ENCODE measurements at regions not wholly inside any gene's neighbourhood (a gene's known extent, or its start where the extent isn't known, plus 50 kb on each side); places are given as distances from the start of the nearest gene placed in this dataset.
"Not testable (repeated sequence)": the region's sequence is repeated elsewhere in the genome, so short reads cannot be mapped to it uniquely, and the experiment has no call there.

- no peak for DNase-seq
Observed at GRCh38 chr14:71365361-71365760, 458.1 kb downstream of the PCNX1 start.

DNA sequence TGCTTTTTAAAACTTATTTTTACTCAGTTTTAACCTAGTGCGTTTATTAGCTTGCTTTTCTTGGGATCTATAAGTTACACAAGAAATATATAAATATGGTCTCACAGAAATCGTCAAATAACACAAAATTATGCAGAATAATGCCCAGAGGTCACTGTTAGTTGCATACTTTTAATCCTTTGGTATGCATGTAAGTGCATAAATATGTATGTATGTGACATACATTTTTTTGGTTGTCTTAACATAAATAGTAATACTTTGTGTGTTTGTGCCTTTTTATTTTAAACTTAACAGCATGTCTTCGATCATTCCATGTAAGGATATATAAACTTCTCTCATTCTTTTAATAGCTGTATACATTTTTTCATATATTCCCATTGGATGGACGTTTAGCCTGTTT, 459.6 kb downstream of the PCNX1 start:
- no peak for DNase-seq

- DNase-seq, result no peak
Observed at GRCh38 chr14:71371711-71372396, 464.6 kb downstream of the PCNX1 start.

DNA sequence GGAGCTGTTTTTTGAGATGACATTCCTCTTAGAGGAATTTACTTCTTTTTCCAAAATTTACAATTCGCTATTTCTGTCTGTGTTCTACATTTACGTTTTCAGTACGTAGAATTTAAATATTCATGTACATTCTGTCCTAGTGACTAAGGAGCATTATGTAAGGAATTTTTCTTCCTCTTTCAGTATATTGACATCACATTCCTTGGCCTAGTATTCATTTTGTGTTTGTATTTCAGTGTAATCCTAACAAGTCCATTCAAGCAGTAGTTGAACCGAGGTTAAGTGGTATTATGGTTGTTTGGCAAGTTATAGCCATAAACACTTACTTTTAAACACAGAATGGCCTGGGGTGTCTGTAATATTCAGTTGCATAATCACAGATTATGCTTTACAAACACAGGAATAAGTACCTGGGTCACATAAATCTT, 465.2 kb downstream of the PCNX1 start:
- DNase-seq, result no peak

GRCh38 chr14:71373773-71374172, 466.5 kb downstream of the PCNX1 start:
- no peak for DNase-seq

- no peak for DNase-seq
Observed at GRCh38 chr14:71374989-71375388, 467.7 kb downstream of the PCNX1 start.

DNA sequence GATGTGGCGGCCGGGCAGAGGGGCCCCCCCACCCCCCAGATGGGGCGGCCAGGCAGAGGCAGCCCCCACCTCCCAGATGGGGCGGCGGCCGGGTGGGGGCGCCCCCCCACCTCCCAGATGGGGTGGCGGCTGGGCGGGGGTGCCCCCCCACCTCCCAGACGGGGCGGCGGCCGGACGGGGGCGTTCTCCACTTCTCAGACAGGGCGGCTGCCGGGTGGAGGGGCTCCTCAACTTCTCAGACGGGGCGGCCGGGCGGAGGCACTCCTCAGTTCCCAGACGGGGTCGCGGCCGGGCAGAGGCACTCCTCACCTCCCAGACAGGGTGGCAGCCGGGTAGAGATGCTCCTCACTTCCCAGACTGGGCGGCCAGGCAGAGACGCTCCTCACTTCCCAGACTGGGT, 469.8 kb downstream of the PCNX1 start:
- DNase-seq, result no peak

DNA sequence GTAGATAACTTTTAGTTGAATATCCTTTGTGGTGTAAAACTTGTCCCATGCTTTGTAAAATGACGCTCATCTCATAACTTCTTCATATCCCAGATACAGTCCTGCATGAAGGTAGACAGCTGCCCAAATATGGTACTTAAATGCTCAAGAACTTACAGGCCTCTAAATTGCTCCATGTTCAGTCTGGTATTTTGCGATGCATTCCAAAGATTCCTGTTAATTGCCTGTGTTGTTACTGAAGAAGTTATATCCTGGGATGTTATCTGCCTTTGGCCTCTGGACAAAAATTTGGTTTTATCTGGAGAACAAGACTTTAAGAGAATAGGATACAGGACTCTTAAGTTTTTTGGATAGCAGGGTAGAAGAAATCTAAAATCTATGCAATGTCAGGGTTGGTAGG, 473.0 kb downstream of the PCNX1 start:
- DNase-seq, result no peak

DNA sequence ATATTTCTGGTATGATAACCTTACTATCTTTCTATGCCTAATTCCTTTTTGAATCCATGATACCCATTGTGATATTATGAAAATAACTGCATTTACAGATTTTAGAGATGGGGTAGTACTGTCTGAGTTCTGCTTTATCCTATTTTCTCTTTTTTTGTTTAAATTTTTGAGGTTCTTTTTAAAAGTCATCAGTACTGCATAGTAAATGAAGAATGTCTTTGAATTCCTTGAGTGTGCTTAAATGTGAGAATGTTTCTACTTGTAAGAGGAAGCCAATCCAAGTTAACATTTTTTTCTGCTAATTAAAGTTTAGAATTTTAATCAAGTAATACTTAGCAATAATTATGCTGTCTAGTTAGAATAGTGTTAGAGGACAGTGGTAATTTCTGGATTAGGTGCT, 474.6 kb downstream of the PCNX1 start:
- DNase-seq, result no peak

DNA sequence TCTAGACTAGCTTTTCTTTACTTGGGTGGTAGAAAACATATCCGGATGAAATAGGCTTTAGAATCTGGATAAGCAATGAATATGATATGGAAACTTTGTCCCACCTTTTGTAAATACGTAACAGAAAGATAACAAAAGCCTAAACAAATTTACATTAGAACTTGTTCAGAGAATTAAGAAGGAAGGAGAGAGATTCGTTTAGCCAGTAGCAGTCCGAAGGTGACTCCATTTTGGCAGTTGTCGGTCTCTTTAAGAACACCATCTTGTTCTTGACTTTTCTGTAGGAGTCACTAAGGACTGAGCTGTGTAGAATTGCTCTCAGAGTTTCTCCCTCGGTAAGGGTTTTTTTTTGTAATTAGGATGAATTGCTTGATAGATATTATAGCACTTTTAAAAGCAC, 475.1 kb downstream of the PCNX1 start:
- no peak for DNase-seq

DNA sequence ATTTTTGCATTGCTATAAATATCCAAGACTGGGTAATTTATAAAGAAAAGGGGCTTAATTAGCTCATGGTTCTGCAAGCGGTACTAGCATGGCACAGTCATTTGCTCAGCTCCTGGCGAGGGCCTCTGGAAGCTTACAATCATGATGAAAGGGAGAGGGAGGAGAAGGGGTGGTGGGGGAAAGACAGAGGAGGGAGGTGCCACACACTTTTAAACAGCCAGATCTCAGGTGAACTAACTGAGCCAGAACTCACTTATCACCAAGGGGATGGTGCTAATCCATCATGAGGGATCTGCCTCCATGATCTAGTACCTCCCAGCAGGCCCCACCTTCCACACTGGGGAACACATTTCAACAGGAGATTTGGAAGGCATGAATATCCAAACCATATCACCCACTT, 476.3 kb downstream of the PCNX1 start:
- no peak for DNase-seq

DNA sequence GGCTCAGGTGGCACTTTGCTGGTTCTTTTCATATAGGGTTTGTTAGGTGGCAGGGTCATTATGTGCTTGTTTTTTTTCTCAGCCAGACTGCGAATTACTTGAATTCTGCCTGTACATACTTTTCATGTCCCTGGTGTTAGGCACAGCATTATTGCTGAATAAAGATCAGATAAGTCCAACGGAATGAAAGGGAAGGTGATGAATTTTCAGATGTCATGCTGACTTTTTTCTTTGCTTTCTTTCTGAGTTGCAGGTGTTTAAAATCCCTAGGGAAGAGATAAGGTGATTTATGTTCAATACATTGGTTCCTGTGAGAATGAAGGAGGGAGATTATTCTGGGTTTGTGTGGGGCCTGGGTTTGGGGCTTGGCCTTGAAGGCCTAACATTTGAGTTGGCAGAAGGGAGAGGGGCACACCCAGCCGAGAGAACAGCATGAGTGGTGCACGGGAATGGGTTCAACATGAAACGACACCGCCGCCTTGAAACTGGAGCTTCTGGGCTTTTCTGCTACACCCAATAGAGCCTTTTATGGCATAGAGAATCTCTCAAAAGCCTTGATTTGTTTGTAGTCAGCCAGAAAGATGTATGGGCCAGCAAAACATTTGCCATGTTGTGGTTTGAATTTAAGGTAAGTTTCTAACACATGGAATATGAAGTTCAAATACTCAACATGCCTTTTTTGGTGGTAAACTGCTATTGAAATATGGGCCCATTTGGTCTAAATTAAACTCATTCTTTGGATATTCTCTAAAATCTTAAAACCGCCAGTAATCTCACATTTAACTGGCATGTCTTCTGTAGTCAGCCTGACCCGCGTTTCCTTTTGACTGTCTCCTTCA, 477.0 kb downstream of the PCNX1 start:
- DNase-seq, result no peak

DNA sequence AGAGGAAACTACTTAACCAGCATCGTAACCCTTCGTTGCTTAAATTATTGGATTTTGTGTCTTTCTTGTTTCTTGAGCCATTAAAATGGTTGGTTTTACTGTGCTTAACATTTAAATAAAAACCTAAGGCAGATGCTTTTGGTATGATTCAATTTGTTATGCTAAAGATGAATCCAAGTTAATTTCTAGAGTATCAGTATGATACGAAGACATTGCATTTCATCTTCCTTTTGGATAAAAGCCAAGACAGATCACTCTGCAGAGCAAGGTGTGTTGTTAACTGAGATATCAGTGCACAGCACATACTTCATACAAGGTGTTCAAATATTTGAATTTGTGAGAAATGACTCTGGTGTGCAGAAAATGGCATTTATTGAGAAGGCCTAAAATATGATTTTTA, 480.5 kb downstream of the PCNX1 start:
- DNase-seq, result no peak

DNA sequence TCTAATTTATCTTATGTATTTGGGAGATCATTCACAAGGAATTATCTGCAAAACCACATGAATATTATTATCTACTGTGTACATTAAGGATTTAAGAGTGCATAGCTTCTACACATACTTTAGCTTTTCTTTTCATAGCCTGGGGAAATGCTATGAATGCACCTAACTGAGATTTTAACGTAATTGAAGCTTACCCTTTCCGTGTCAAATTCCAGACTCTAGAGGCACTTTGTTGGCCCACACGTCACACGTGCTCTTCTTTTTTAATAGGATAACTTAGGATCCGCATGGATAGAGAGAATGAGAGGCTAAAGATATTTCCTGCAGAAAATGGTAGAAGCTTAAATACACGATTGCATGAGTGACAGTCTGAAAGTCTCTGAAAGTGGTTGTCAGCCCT, 481.1 kb downstream of the PCNX1 start:
- no peak for DNase-seq

GRCh38 chr14:71388862-71389261, 481.6 kb downstream of the PCNX1 start:
- no peak for DNase-seq

GRCh38 chr14:71394386-71394785, 487.1 kb downstream of the PCNX1 start:
- no peak for DNase-seq

- no peak for DNase-seq
Observed at GRCh38 chr14:71395151-71395604, 487.9 kb downstream of the PCNX1 start.

DNA sequence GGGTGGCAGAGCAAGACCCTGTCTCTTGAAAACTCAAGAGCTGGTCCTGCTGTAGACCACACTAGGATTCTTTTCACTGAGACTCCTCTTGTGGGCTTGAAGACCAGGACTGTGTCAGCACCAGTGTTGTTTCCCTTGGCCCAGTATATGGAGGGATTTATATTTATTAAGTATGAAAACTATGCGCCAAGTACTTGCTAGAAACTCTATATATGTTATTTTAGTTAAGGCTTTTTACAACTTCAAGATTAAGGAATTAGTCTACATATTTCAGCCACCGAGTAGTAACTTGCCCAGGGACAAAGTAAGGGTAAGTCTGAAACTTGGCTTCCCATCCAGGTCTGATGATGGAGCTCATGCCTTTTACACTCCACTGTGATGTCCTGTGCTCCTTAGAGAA, 488.4 kb downstream of the PCNX1 start:
- DNase-seq, result no peak

- DNase-seq, result no peak
Observed at GRCh38 chr14:71396050-71396677, 488.9 kb downstream of the PCNX1 start.

DNA sequence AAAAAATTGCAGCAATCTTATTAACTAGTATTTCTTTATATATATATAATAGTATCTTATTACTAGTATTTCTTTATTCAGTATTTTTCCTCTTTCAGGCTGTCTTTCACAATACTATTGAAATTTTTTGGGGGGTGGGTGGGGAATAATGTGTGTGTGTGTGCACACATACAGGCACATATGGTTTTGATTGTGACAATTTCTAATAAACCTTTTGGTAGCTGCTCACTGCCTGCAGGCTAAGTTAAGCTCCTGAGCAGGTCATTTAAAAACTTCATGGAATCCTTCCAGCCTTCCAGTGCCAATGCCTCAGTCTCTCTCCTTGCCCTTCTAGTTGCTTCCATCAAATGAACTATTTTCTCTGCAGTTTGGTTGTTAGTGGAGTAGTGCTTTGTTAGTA, 490.1 kb downstream of the PCNX1 start:
- no peak for DNase-seq

- no peak for DNase-seq
Observed at GRCh38 chr14:71398450-71398849, 491.2 kb downstream of the PCNX1 start.

GRCh38 chr14:71399057-71399487, 491.8 kb downstream of the PCNX1 start:
- no peak for DNase-seq

GRCh38 chr14:71400871-71401321, 493.6 kb downstream of the PCNX1 start:
- DNase-seq, result no peak

DNA sequence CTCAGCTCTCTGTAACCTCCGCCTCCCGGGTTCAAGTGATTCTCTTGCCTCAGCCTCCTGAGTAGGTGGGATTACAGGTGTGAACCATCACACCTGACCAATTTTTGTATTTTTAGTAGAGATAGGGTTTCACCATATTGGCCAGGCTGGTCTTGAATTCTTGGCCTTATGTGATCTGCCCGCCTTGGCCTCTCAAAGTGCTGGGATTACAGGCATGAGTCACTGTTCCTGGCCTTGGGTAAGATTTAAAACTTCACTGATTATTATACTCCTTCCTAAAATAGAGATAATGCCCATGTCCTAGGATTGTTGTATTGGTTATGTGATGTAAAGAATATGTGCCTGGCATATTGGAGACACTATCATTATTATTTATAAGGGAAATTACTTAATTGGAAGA, 495.2 kb downstream of the PCNX1 start:
- not testable (repeated sequence) for DNase-seq

Data from NCI-H524 treated with DMSO at 0.1 percent for 48 hours (cell line).